Dedifferentiated amniotic fluid mesenchymal stem cell (primary cell): ENCODE measurements at regions not wholly inside any gene's neighbourhood (a gene's known extent, or its start where the extent isn't known, plus 50 kb on each side); places are given as distances from the start of the nearest gene placed in this dataset.
"Not testable (repeated sequence)": the region's sequence is repeated elsewhere in the genome, so short reads cannot be mapped to it uniquely, and the experiment has no call there.

Experiments used
- DNase-seq: peaks from one replicate; pipeline ENCODE4 v3.0.0-alpha.2; 2016; ENCODE audit errors: extremely low spot score

DNA sequence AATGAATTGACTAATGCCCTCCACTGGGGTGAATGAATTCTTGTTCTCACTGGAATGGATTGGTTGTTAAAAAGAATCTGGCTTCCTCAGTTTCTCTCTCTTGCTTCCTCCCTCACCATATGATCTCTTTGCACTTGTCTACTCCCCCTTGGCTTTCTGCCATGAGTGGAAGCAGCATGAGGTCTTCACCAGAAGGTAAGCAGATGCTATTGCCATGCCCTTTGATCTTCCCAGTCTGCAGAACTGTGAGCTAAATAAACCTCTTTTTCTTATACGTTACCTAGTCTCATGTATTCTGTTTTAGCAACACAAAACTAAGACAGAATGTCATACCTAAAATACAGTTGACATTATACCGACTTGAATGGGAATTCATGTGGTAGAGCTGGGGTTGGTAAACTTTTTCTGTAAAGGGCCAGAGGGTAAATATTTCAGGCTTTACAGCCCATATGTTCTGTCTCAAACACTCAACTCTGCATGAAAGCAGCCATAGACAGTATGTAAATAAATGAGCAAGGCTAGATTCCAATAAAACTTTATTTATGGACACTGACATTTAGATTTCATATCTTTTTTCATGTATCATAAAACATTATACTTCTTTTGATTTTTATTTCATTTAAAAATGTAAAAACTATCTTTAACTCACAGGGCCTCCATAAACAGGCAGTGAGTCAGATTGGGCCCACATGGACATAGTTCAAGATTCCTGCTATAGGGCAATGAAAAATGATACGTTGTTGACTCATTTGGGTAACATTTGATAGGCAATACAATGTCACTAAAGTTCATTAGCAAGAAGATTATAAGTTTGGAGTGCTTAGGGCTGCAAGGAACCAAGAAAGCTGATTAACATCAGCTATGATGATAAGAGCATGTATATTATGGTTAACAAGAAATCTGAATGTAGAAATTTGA is 79.4 kb upstream of the TLE4 start:
- no peak for DNase-seq

DNA sequence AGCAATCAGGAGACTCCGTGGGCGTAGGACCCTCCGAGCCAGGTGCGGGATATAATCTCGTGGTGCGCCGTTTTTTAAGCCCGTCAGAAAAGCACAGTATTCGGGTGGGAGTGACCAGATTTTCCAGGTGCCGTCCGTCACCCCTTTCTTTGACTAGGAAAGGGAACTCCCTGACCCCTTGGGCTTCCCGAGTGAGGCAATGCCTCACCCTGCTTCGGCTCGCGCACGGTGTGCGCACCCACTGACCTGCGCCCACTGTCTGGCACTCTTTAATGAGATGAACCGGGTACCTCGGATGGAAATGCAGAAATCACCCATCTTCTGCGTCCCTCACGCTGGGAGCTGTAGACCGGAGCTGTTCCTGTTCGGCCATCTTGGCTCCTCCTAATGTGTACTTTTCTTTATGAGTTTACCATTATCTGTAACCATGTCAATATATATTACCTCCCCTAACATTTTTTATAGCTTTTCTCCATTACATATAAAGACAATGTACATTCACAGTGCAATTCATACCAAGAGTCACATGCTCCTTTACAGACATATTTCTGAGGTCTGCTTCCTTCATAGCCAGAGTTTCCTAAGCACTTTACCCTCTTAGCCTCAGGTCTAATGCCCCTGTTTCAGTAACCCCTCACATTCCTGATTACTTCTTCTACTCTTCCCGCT is 71.4 kb upstream of the TLE4 start:
- DNase-seq, result not testable (repeated sequence)

GRCh38 chr9:79501546-79501945 is 70.2 kb upstream of the TLE4 start:
- DNase-seq, result no peak

DNA sequence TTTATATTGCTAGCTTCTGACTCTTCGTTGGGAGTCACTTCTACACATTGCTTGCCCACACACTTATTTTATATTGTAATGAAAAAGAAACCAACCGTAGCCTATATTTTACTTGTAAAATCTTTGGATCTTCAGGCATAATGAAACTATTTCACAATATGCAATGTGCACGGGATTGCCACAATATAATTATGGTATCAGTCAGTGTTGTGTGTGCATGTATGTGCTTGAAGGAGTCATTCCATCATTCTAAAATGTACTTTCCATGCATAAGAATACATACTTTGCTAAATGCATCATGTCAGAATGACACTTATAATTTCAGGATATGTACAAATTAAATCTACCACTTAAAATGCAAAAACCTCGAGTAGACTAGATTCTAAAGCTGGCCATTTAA is 64.0 kb upstream of the TLE4 start:
- DNase-seq, result no peak

- DNase-seq, result no peak
Observed at GRCh38 chr9:79512251-79512650, 59.5 kb upstream of the TLE4 start.
